ENCODE measurements at regions not wholly inside any gene's neighbourhood (a gene's known extent, or its start where the extent isn't known, plus 50 kb on each side); places are given as distances from the start of the nearest gene placed in this dataset.
"Not testable (repeated sequence)": the region's sequence is repeated elsewhere in the genome, so short reads cannot be mapped to it uniquely, and the experiment has no call there.

DNA sequence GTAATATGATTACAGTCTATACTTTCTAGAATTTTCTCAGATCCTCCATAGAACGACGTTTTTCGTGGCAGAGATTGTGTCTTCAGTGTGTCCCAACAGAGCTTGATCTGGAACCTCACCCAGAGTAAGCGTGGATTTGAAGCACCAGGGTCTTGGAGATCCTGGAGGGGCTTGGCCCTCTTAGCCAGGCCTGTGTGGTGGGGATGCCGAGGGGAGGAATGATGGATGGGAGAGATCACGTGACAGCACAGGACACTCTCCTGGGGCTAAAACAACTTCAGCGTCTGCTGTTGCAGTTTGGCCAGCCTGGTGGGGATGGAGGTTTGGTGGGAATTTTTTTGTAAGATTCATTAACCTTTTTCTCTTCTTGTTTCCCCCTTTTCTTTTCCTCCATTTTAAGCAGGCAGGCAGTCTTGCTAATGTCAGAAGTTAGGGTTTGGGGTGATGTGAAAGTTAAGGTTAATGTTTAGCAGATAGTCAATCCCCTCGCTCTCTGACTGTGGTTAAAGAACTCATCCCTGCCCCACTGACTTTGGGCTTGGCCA lies 100.7 kb upstream of the SULF2 start:
- SMC1A ChIA-PET (ENCODE audit: uncharacterized antibody, unreplicated experiment) = no interaction called here
- no peaks in the 10 kb centered on the region for H3K79me2 ChIP-seq (ENCODE audit: control insufficient read depth, insufficient read depth, low read length)
- H3K4me1 ChIP-seq (ENCODE audit: control insufficient read depth, insufficient read depth, low read length) = no peaks in the 10 kb centered on the region
- no peak overlapping the region for H3K4me2 ChIP-seq (ENCODE audit: control insufficient read depth, insufficient read depth)
- 20% methylated on average over 8 of the region's 8 CpGs for WGBS (ENCODE audit: insufficient coverage, insufficient replicate concordance, low lambda C conversion rate, missing lambda C conversion rate)
- no peaks in the 10 kb centered on the region for H3K36me3 ChIP-seq (ENCODE audit: control insufficient read depth in 2 of 2, insufficient read depth in 2 of 2, low read length in 1 of 2)
- DNase-seq (ENCODE audit: low read depth, low spot score) (no peak), FAIRE-seq (no peak), ATAC-seq (no peak; the same call in 1 of the 3 replicates)
- POLR2A ChIA-PET = no interaction called here
- peaks cover 0 to 2% of the 10 kb centered on the region in 2 experiments; a peak in 2 of 4 replicates for H3K27me3 ChIP-seq (replicated peaks in 1 of 2; ENCODE audit: control insufficient read depth in 2 of 2, insufficient read depth in 2 of 2, low read length in 1 of 2)
- no peaks in the 10 kb centered on the region for H3K9me3 ChIP-seq (replicated peaks; ENCODE audit: control insufficient read depth, insufficient read depth, low read length)
- no peak overlapping the region for H3K27ac ChIP-seq (ENCODE audit: control insufficient read depth, insufficient read depth)
- BruUV-seq (replicated peaks) = no TSS peak
- no peaks in the 10 kb centered on the region for H4K20me1 ChIP-seq (ENCODE audit: control insufficient read depth, insufficient read depth)
- H3K4me3 ChIP-seq = no peak overlapping the region
- in situ Hi-C loops (cut with MboI) = no loop called here
- TF ChIP-seq HDAC2 (IDR thresholded peaks at IDR 0.05) (no peak), GATAD2B (conservative IDR thresholded peaks at IDR 0.05; ENCODE audit: low read depth) (no peak), BHLHE40 (IDR thresholded peaks at IDR 0.05; ENCODE audit: borderline replicate concordance in 1 of 2, low read depth in 2 of 2, low read length in 1 of 2) (peak in 1 of 2 experiments; percentile 38; a peak in 2 of 4 replicates), BMI1 (IDR thresholded peaks at IDR 0.05; ENCODE audit: borderline replicate concordance) (no peak), RAD51 (IDR thresholded peaks at IDR 0.05) (peak; percentile 63; the same call in 1 of the 2 replicates)
- RAD21 ChIA-PET (ENCODE audit: unreplicated experiment) = no interaction called here
- intact Hi-C loops (cut with micrococcal nuclease; ENCODE audit: unreplicated experiment) = no loop called here
- H2AFZ ChIP-seq (ENCODE audit: control insufficient read depth, low read depth, low read length) = no peak overlapping the region
- CTCF ChIA-PET = no interaction called here
- H3K9ac ChIP-seq (ENCODE audit: control insufficient read depth, insufficient read depth, low read length) = no peak overlapping the region

DNA sequence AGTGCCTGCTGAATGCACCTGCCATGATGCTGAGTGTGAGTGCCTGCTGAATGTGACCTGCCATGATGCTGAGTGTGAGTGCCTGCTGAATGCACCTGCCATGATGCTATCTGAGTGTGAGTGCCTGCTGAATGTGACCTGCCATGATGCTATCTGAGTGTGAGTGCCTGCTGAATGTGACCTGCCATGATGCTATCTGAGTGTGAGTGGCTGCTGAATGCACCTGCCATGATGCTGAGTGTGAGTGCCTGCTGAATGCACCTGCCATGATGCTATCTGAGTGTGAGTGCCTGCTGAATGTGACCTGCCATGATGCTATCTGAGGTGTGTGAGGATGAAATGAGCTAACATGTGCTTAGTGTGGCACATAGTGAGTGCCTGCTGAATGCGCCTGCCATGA lies 98.7 kb upstream of the SULF2 start:
- SMC1A ChIA-PET (ENCODE audit: uncharacterized antibody, unreplicated experiment); H3K79me2 ChIP-seq (ENCODE audit: control insufficient read depth, insufficient read depth, low read length); CTCF ChIA-PET; H3K27me3 ChIP-seq (replicated peaks in 1 of 2; ENCODE audit: control insufficient read depth in 2 of 2, insufficient read depth in 2 of 2, low read length in 1 of 2); H3K9ac ChIP-seq (ENCODE audit: control insufficient read depth, insufficient read depth, low read length); H3K4me3 ChIP-seq; H2AFZ ChIP-seq (ENCODE audit: control insufficient read depth, low read depth, low read length); intact Hi-C loops (cut with micrococcal nuclease; ENCODE audit: unreplicated experiment); H3K9me3 ChIP-seq (replicated peaks; ENCODE audit: control insufficient read depth, insufficient read depth, low read length); H3K36me3 ChIP-seq (ENCODE audit: control insufficient read depth in 2 of 2, insufficient read depth in 2 of 2, low read length in 1 of 2); POLR2A ChIA-PET; ATAC-seq; H3K4me2 ChIP-seq (ENCODE audit: control insufficient read depth, insufficient read depth); H3K4me1 ChIP-seq (ENCODE audit: control insufficient read depth, insufficient read depth, low read length); H4K20me1 ChIP-seq (ENCODE audit: control insufficient read depth, insufficient read depth); H3K27ac ChIP-seq (ENCODE audit: control insufficient read depth, insufficient read depth); RAD21 ChIA-PET (ENCODE audit: unreplicated experiment); DNase-seq (ENCODE audit: low read depth, low spot score); in situ Hi-C loops (cut with MboI); BruUV-seq (replicated peaks); FAIRE-seq: not testable (repeated sequence)
- 6% methylated on average over 1 of the region's 1 CpG for WGBS (ENCODE audit: insufficient coverage, insufficient replicate concordance, low lambda C conversion rate, missing lambda C conversion rate)
